HUES6 (cell line): ENCODE measurements at regions not wholly inside any gene's neighbourhood (a gene's known extent, or its start where the extent isn't known, plus 50 kb on each side); places are given as distances from the start of the nearest gene placed in this dataset.

Experiments used
- H3K27ac ChIP-seq: 2 replicates; pipeline ENCODE4 v1.7.0; 2013; ENCODE audit warnings: low read depth, mild to moderate bottlenecking, low read length, inconsistent platforms
- H3K27me3 ChIP-seq: 2 replicates; pipeline ENCODE4 v1.6.1; 2013; ENCODE audit warnings: low read length; ENCODE audit not compliant: control insufficient read depth, insufficient read depth
- H3K36me3 ChIP-seq: 2 replicates; pipeline ENCODE4 v1.6.1; 2013; ENCODE audit warnings: low read length; ENCODE audit not compliant: control insufficient read depth, insufficient read depth
- H3K4me1 ChIP-seq: 2 replicates; pipeline ENCODE4 v1.6.1; 2013; ENCODE audit warnings: low read length; ENCODE audit not compliant: control insufficient read depth, insufficient read depth
- H3K4me3 ChIP-seq: 2 replicates; pipeline ENCODE4 v1.5.1; 2013; ENCODE audit warnings: low read depth, low read length
- H3K9ac ChIP-seq: one replicate; pipeline ENCODE4 v1.6.1; 2013; ENCODE audit warnings: mild to moderate bottlenecking, low read length
- H3K9me3 ChIP-seq: 2 replicates; pipeline ENCODE4 v1.6.1; 2013; ENCODE audit warnings: low read depth, low read length; ENCODE audit not compliant: control insufficient read depth, insufficient read depth

GRCh38 chr1:188386161-188386560 is 1557.4 kb downstream of the PLA2G4A start:
- no peaks in the 10 kb centered on the region for H3K4me1 ChIP-seq
- H3K9ac ChIP-seq = no peak overlapping the region
- H3K36me3 ChIP-seq = no peaks in the 10 kb centered on the region

GRCh38 chr1:188386666-188387065 is 1557.9 kb downstream of the PLA2G4A start:
- no peak overlapping the region for H3K4me3 ChIP-seq
- H3K27ac ChIP-seq = no peak overlapping the region
- no peaks in the 10 kb centered on the region for H3K9me3 ChIP-seq
- H3K4me1 ChIP-seq = no peaks in the 10 kb centered on the region
- no peaks in the 10 kb centered on the region for H3K36me3 ChIP-seq
- H3K27me3 ChIP-seq = no peaks in the 10 kb centered on the region
- H3K9ac ChIP-seq = no peak overlapping the region

More at GRCh38 chr1:188386161-188386560, 1557.4 kb downstream of the PLA2G4A start:
- Histone ChIP-seq H3K9me3 (no peaks in the 10 kb centered on the region), H3K27me3 (no peaks in the 10 kb centered on the region), H3K4me3 (no peak overlapping the region), H3K27ac (no peak overlapping the region)

- H3K4me3 ChIP-seq = no peak overlapping the region
- no peaks in the 10 kb centered on the region for H3K27me3 ChIP-seq
- H3K9ac ChIP-seq = no peak overlapping the region
- H3K9me3 ChIP-seq = no peaks in the 10 kb centered on the region
- H3K27ac ChIP-seq = no peak overlapping the region
- H3K36me3 ChIP-seq = no peaks in the 10 kb centered on the region
- H3K4me1 ChIP-seq = no peaks in the 10 kb centered on the region
These were observed 1565.9 kb downstream of the PLA2G4A start for GRCh38 chr1:188394677-188395076.

GRCh38 chr1:188397521-188397920 is 1568.8 kb downstream of the PLA2G4A start:
- no peak overlapping the region for H3K27ac ChIP-seq
- H3K9ac ChIP-seq = no peak overlapping the region
- H3K9me3 ChIP-seq = no peaks in the 10 kb centered on the region
- H3K4me3 ChIP-seq = no peak overlapping the region
- no peaks in the 10 kb centered on the region for H3K27me3 ChIP-seq
- H3K36me3 ChIP-seq = no peaks in the 10 kb centered on the region
- no peaks in the 10 kb centered on the region for H3K4me1 ChIP-seq

GRCh38 chr1:188402986-188403385 is 1574.2 kb downstream of the PLA2G4A start:
- no peaks in the 10 kb centered on the region for H3K9me3 ChIP-seq
- no peak overlapping the region for H3K27ac ChIP-seq
- H3K9ac ChIP-seq = no peak overlapping the region
- no peaks in the 10 kb centered on the region for H3K36me3 ChIP-seq
- no peaks in the 10 kb centered on the region for H3K4me1 ChIP-seq
- H3K27me3 ChIP-seq = no peaks in the 10 kb centered on the region
- no peak overlapping the region for H3K4me3 ChIP-seq

- Histone ChIP-seq H3K27ac (no peak overlapping the region), H3K4me1 (no peaks in the 10 kb centered on the region), H3K9ac (no peak overlapping the region), H3K9me3 (no peaks in the 10 kb centered on the region), H3K36me3 (no peaks in the 10 kb centered on the region), H3K4me3 (no peak overlapping the region), H3K27me3 (no peaks in the 10 kb centered on the region)
These were observed 1577.9 kb downstream of the PLA2G4A start for GRCh38 chr1:188406636-188407035.

GRCh38 chr1:188420177-188420576 is 1591.4 kb downstream of the PLA2G4A start:
- Histone ChIP-seq H3K4me1 (no peaks in the 10 kb centered on the region), H3K4me3 (no peak overlapping the region), H3K9ac (no peak overlapping the region), H3K27ac (no peak overlapping the region), H3K27me3 (no peaks in the 10 kb centered on the region), H3K9me3 (no peaks in the 10 kb centered on the region), H3K36me3 (no peaks in the 10 kb centered on the region)

GRCh38 chr1:188423073-188423472 is 1594.3 kb downstream of the PLA2G4A start:
- Histone ChIP-seq H3K36me3 (no peaks in the 10 kb centered on the region), H3K4me3 (no peak overlapping the region)

GRCh38 chr1:188424176-188424575 is 1595.4 kb downstream of the PLA2G4A start:
- no peak overlapping the region for H3K9ac ChIP-seq

More at GRCh38 chr1:188423073-188423472, 1594.3 kb downstream of the PLA2G4A start:
- Histone ChIP-seq H3K27me3 (no peaks in the 10 kb centered on the region), H3K9me3 (no peaks in the 10 kb centered on the region), H3K4me1 (no peaks in the 10 kb centered on the region), H3K27ac (no peak overlapping the region), H3K9ac (no peak overlapping the region)

GRCh38 chr1:188425687-188426086 is 1596.9 kb downstream of the PLA2G4A start:
- no peaks in the 10 kb centered on the region for H3K9me3 ChIP-seq

More at GRCh38 chr1:188424176-188424575, 1595.4 kb downstream of the PLA2G4A start:
- no peak overlapping the region for H3K27ac ChIP-seq
- no peaks in the 10 kb centered on the region for H3K27me3 ChIP-seq
- H3K4me3 ChIP-seq = no peak overlapping the region
- no peaks in the 10 kb centered on the region for H3K9me3 ChIP-seq
- no peaks in the 10 kb centered on the region for H3K4me1 ChIP-seq
- H3K36me3 ChIP-seq = no peaks in the 10 kb centered on the region

GRCh38 chr1:188426561-188426960 is 1597.8 kb downstream of the PLA2G4A start:
- Histone ChIP-seq H3K36me3 (no peaks in the 10 kb centered on the region), H3K27me3 (no peaks in the 10 kb centered on the region), H3K4me3 (no peak overlapping the region), H3K27ac (no peak overlapping the region), H3K9ac (no peak overlapping the region), H3K4me1 (no peaks in the 10 kb centered on the region), H3K9me3 (no peaks in the 10 kb centered on the region)

More at GRCh38 chr1:188425687-188426086, 1596.9 kb downstream of the PLA2G4A start:
- no peak overlapping the region for H3K27ac ChIP-seq
- no peaks in the 10 kb centered on the region for H3K36me3 ChIP-seq
- H3K4me3 ChIP-seq = no peak overlapping the region
- H3K27me3 ChIP-seq = no peaks in the 10 kb centered on the region
- H3K9ac ChIP-seq = no peak overlapping the region
- H3K4me1 ChIP-seq = no peaks in the 10 kb centered on the region

GRCh38 chr1:188427642-188428041 is 1598.9 kb downstream of the PLA2G4A start:
- no peaks in the 10 kb centered on the region for H3K27me3 ChIP-seq
- H3K36me3 ChIP-seq = no peaks in the 10 kb centered on the region

More at GRCh38 chr1:188427642-188428041, 1598.9 kb downstream of the PLA2G4A start:
- H3K9ac ChIP-seq = no peak overlapping the region
- H3K9me3 ChIP-seq = no peaks in the 10 kb centered on the region
- H3K4me3 ChIP-seq = no peak overlapping the region
- no peak overlapping the region for H3K27ac ChIP-seq
- no peaks in the 10 kb centered on the region for H3K4me1 ChIP-seq
